ENCODE measurements at regions not wholly inside any gene's neighbourhood (a gene's known extent, or its start where the extent isn't known, plus 50 kb on each side); places are given as distances from the start of the nearest gene placed in this dataset.

DNA sequence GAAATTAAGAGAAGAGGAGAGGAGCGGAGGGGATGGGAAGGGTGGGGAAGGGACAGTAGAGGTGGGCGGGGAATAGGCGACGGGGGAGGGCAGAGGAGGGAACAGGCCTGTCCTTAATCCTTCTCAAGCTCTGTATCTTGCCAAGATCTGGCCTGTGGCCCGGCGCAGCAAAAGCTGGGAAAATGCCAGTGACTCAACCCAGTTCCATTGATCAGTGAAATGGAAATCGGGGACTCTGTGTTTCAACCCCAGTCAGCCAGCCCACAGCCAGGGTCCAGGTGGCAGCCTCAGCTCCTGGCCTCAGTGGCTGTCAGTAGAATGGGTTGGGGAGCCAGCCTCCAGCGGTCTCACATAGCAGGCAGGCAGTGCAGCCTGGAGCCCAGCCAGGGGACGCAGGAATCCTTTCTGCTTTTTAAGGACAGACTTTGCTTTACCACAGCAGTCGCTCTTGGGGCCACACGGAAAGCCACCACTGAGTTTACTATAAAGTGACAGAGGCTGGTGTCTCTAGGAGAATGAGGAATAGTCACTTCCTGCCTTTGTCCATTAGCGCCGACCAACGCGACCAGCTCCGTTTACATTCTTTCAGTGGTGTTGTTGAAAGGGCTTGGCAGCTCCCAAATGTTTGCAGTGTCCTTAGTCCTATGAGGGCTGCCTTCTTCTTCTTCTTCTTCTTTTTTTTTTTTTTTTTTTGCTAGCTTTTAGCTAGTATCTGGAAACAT lies 128.0 kb downstream of the RIN2 start:
- no peaks in the 10 kb centered on the region for H3K36me3 ChIP-seq (replicated peaks in 1 of 2; ENCODE audit: control extremely low read depth in 1 of 2, control insufficient read depth in 1 of 2, extremely low read depth in 1 of 2, insufficient read depth in 2 of 2, low read length in 1 of 2)
- intact Hi-C loops (cut with micrococcal nuclease), result no loop called here
- no peaks in the 10 kb centered on the region for H4K20me1 ChIP-seq (ENCODE audit: control insufficient read depth, insufficient read depth, low read length, poor library complexity, severe bottlenecking)
- H3K4me1 ChIP-seq (ENCODE audit: control insufficient read depth in 2 of 2, insufficient read depth in 2 of 2, low read length in 2 of 2), result peaks cover 2 to 5% of the 10 kb centered on the region in 2 donors
- Mint-ChIP-seq H3K27me3 (peaks cover 32% of the 10 kb centered on the region), H3K27ac (no peak overlapping the region), H3K9me3 (ENCODE audit: insufficient read depth) (no peaks in the 10 kb centered on the region), H3K4me3 (no peak overlapping the region), H3K4me1 (no peaks in the 10 kb centered on the region)
- no peaks in the 10 kb centered on the region for H3K79me2 ChIP-seq (ENCODE audit: control insufficient read depth, insufficient read depth, low read length)
- ChIA-PET CTCF (interaction anchor here (0.6 to 1.7 kb wide), 3 partner anchors 17 to 103 kb away, joined by 3 to 13 read pairs (median 6); no protein-coding TSS in a partner anchor), POLR2A (interaction anchor here (0.7 kb wide), 1 partner anchor 102 kb away, joined by 5 read pairs; no protein-coding TSS in a partner anchor)
- H3K27ac ChIP-seq (ENCODE audit: low read length in 2 of 2), result no peak overlapping the region
- no peak overlapping the region for H3K4me2 ChIP-seq (replicated peaks; ENCODE audit: low read depth, low read length, poor library complexity, severe bottlenecking)
- no peaks in the 10 kb centered on the region for H3K9me3 ChIP-seq (ENCODE audit: control extremely low read depth in 1 of 3, control insufficient read depth in 2 of 3, insufficient read depth in 1 of 3, low read length in 2 of 3)
- H2AFZ ChIP-seq (ENCODE audit: insufficient read depth, low read depth, low read length, poor library complexity, severe bottlenecking), result no peak overlapping the region
- no peak overlapping the region for H3K9ac ChIP-seq (ENCODE audit: low read length)
- TF ChIP-seq, protein P1, sequence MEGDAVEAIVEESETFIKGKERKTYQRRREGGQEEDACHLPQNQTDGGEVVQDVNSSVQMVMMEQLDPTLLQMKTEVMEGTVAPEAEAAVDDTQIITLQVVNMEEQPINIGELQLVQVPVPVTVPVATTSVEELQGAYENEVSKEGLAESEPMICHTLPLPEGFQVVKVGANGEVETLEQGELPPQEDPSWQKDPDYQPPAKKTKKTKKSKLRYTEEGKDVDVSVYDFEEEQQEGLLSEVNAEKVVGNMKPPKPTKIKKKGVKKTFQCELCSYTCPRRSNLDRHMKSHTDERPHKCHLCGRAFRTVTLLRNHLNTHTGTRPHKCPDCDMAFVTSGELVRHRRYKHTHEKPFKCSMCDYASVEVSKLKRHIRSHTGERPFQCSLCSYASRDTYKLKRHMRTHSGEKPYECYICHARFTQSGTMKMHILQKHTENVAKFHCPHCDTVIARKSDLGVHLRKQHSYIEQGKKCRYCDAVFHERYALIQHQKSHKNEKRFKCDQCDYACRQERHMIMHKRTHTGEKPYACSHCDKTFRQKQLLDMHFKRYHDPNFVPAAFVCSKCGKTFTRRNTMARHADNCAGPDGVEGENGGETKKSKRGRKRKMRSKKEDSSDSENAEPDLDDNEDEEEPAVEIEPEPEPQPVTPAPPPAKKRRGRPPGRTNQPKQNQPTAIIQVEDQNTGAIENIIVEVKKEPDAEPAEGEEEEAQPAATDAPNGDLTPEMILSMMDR (IDR thresholded peaks at IDR 0.05), result no peak
- TF ChIP-seq EZH2 (IDR thresholded peaks at IDR 0.05; ENCODE audit: borderline replicate concordance, insufficient read depth, low read depth, low read length, poor library complexity, severe bottlenecking), result no peak
- 93% methylated on average over 16 of the region's 16 CpGs for WGBS (ENCODE audit: insufficient coverage)
- no peak for ATAC-seq (ENCODE audit: low read depth)
- no peak for DNase-seq
- H3K27me3 ChIP-seq (replicated peaks in 1 of 4; ENCODE audit: control extremely low read depth in 1 of 4, control insufficient read depth in 3 of 4, insufficient read depth in 4 of 4, low read length in 3 of 4), result peaks cover 0 to 24% (median 15%) of the 10 kb centered on the region in 4 experiments
- H3K4me3 ChIP-seq (ENCODE audit: control extremely low read depth in 1 of 5, extremely low read depth in 1 of 5, insufficient read depth in 1 of 5, low read depth in 2 of 5, low read length in 4 of 5), result no peak overlapping the region

DNA sequence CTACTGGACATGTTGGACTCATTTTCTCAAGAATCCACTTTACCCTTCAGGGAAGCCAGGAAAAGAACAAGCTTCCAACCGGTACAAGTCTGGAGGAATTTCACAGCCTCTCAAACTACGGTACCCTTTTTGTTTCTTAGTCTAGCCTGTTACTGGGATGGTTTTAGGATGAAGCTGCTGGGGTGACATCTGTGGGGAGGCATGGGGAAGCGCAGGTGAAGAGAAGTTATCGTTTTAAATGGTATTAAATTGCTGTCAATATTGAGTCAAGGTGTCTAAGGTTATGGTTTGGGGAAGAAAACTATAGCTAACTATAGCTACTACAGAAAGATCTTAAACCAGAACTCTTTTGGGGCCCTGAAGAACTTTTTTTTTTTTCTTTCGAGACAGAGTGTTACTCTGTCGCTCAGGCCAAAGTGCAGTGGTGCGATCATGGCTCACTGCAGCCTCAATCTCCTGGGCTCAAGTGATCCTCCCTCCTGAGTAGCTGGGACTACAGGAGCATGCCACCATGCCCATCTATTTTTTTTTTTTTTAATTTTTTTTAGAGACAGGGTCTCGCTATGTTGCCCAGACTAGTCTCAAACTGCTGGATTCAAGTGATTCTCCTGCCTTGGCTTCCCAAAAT lies 128.7 kb downstream of the RIN2 start:
- CTCF ChIA-PET, result interaction anchor here (0.7 to 1.7 kb wide), 3 partner anchors 16 to 225 kb away, joined by 3 to 13 read pairs (median 6); no protein-coding TSS in a partner anchor
- H3K4me3 ChIP-seq (ENCODE audit: control extremely low read depth in 1 of 5, extremely low read depth in 1 of 5, insufficient read depth in 1 of 5, low read depth in 2 of 5, low read length in 4 of 5), result no peak overlapping the region
- H3K36me3 ChIP-seq (replicated peaks in 1 of 2; ENCODE audit: control extremely low read depth in 1 of 2, control insufficient read depth in 1 of 2, extremely low read depth in 1 of 2, insufficient read depth in 2 of 2, low read length in 1 of 2), result no peaks in the 10 kb centered on the region
- no peak overlapping the region for H2AFZ ChIP-seq (ENCODE audit: insufficient read depth, low read depth, low read length, poor library complexity, severe bottlenecking)
- no peak overlapping the region for H3K4me2 ChIP-seq (replicated peaks; ENCODE audit: low read depth, low read length, poor library complexity, severe bottlenecking)
- no peak overlapping the region for H3K27ac Mint-ChIP-seq
- H3K27ac ChIP-seq (ENCODE audit: low read length in 2 of 2), result no peak overlapping the region
- H3K4me1 ChIP-seq (ENCODE audit: control insufficient read depth in 2 of 2, insufficient read depth in 2 of 2, low read length in 2 of 2), result peaks cover 2 to 5% of the 10 kb centered on the region in 2 donors
- H3K4me3 Mint-ChIP-seq, result no peak overlapping the region
- WGBS (ENCODE audit: insufficient coverage), result 92% methylated on average over 4 of the region's 8 CpGs
- POLR2A ChIA-PET, result interaction anchor here (0.7 kb wide), 1 partner anchor 103 kb away, joined by 5 read pairs; no protein-coding TSS in a partner anchor
- no peaks in the 10 kb centered on the region for H3K9me3 Mint-ChIP-seq (ENCODE audit: insufficient read depth)
- H3K9ac ChIP-seq (ENCODE audit: low read length), result no peak overlapping the region
- TF ChIP-seq, protein P1 (IDR thresholded peaks at IDR 0.05), result no peak
- no peak for TF ChIP-seq EZH2 (IDR thresholded peaks at IDR 0.05; ENCODE audit: borderline replicate concordance, insufficient read depth, low read depth, low read length, poor library complexity, severe bottlenecking)
- ATAC-seq (ENCODE audit: low read depth), result no peak
- peaks cover 32% of the 10 kb centered on the region for H3K27me3 Mint-ChIP-seq
- peaks cover 0 to 26% (median 15%) of the 10 kb centered on the region in 4 experiments for H3K27me3 ChIP-seq (replicated peaks in 1 of 4; ENCODE audit: control extremely low read depth in 1 of 4, control insufficient read depth in 3 of 4, insufficient read depth in 4 of 4, low read length in 3 of 4)
- intact Hi-C loops (cut with micrococcal nuclease), result no loop called here
- H3K4me1 Mint-ChIP-seq, result no peaks in the 10 kb centered on the region
- H3K79me2 ChIP-seq (ENCODE audit: control insufficient read depth, insufficient read depth, low read length), result no peaks in the 10 kb centered on the region
- DNase-seq, result no peak
- no peaks in the 10 kb centered on the region for H4K20me1 ChIP-seq (ENCODE audit: control insufficient read depth, insufficient read depth, low read length, poor library complexity, severe bottlenecking)
- H3K9me3 ChIP-seq (ENCODE audit: control extremely low read depth in 1 of 3, control insufficient read depth in 2 of 3, insufficient read depth in 1 of 3, low read length in 2 of 3), result no peaks in the 10 kb centered on the region
